CD4-positive, alpha-beta T cell (primary cell): ENCODE measurements at regions not wholly inside any gene's neighbourhood (a gene's known extent, or its start where the extent isn't known, plus 50 kb on each side); places are given as distances from the start of the nearest gene placed in this dataset.

Experiments used
- ATAC-seq: fragments of 200-7000 bp; cut with Tn5 transposase; one replicate; pipeline ENCODE4 v1.10.0; 2022; ENCODE audit warnings: mild to moderate bottlenecking; ENCODE audit not compliant: poor library complexity
- CTCF ChIA-PET: fragments of 350-600 bp; sonication (Branson Sonifier 250); formaldehyde crosslinking; loops from one replicate; lab custom pipeline; 2021; ENCODE audit warnings: antibody characterized with exemption, inconsistent platforms; lab: Charles Lee
- POLR2A ChIA-PET: fragments of 350-600 bp; sonication (Branson Sonifier 250); formaldehyde crosslinking; loops from one replicate; lab custom pipeline; 2021; ENCODE audit warnings: antibody characterized with exemption, inconsistent platforms; lab: Charles Lee
- DNase-seq, 14 experiments: peaks; one replicate each; pipeline ENCODE4 v3.0.0-alpha.2; 2013 to 2020; ENCODE audit warnings: mixed read lengths in 2 of 14
- H3K27ac ChIP-seq, 2 donors: one replicate each; pipeline versions ENCODE4 v1.5.1 to v1.7.0; 2013; ENCODE audit warnings: low read length in 2 of 2, low read depth in 1 of 2, mild to moderate bottlenecking in 1 of 2
- H3K27me3 ChIP-seq, 2 experiments: 1 replicate in 1 of 2; 2 replicates in 1 of 2; pipeline versions ENCODE4 v1.6.1 to v1.7.0; 2013; ENCODE audit warnings: low read length in 2 of 2, control low read depth in 1 of 2, mild to moderate bottlenecking in 1 of 2, moderate library complexity in 1 of 2; ENCODE audit not compliant: insufficient read depth in 2 of 2, control insufficient read depth in 1 of 2
- H3K36me3 ChIP-seq: one replicate; pipeline ENCODE4 v1.6.1; 2013; ENCODE audit warnings: low read length, control low read depth; ENCODE audit not compliant: insufficient read depth
- H3K4me1 ChIP-seq: one replicate; pipeline ENCODE4 v1.6.1; 2013; ENCODE audit warnings: low read length, control low read depth; ENCODE audit not compliant: insufficient read depth
- H3K4me3 ChIP-seq: one replicate; pipeline ENCODE4 v1.5.1; 2013; ENCODE audit warnings: mild to moderate bottlenecking, low read length, moderate library complexity
- H3K9me3 ChIP-seq, 2 experiments: 1 replicate in 1 of 2; 2 replicates in 1 of 2; pipeline versions ENCODE4 v1.6.1 to v1.7.0; 2013; ENCODE audit warnings: low read length in 2 of 2, mild to moderate bottlenecking in 2 of 2, control low read depth in 1 of 2, moderate library complexity in 1 of 2; ENCODE audit not compliant: control insufficient read depth in 1 of 2, insufficient read depth in 1 of 2
- H3K27ac Mint-ChIP-seq: one replicate; pipeline ENCODE4 v1.8.0; 2020; ENCODE audit warnings: mixed read lengths
- H3K27me3 Mint-ChIP-seq: one replicate; pipeline ENCODE4 v1.8.0; 2021; ENCODE audit warnings: mixed read lengths
- H3K36me3 Mint-ChIP-seq: one replicate; pipeline ENCODE4 v1.8.0; 2021; ENCODE audit warnings: low read depth, mixed read lengths
- H3K4me1 Mint-ChIP-seq: one replicate; pipeline ENCODE4 v1.8.0; 2021; ENCODE audit warnings: low read depth, mixed read lengths
- H3K4me3 Mint-ChIP-seq: one replicate; pipeline ENCODE4 v1.8.0; 2020; ENCODE audit warnings: mild to moderate bottlenecking, mixed read lengths
- H3K9me3 Mint-ChIP-seq: one replicate; pipeline ENCODE4 v1.8.0; 2020; ENCODE audit warnings: mixed read lengths
- intact Hi-C, 2 experiments: fragments of 100-400 bp; cut with DNase I in 1 of 2; cut with micrococcal nuclease in 1 of 2; formaldehyde crosslinking; loops; one replicate each; pipeline versions ENCODE4 v1.15.1 to v1.9.0; 2023 to 2025; cut with DNase I, micrococcal nuclease
- TF ChIP-seq, protein P1 (sequence below): fragments of 200-600 bp; IDR thresholded peaks from one replicate; pipeline ENCODE4 v1.8.0; 2022; ENCODE audit warnings: antibody characterized with exemption, mild to moderate bottlenecking

DNA sequence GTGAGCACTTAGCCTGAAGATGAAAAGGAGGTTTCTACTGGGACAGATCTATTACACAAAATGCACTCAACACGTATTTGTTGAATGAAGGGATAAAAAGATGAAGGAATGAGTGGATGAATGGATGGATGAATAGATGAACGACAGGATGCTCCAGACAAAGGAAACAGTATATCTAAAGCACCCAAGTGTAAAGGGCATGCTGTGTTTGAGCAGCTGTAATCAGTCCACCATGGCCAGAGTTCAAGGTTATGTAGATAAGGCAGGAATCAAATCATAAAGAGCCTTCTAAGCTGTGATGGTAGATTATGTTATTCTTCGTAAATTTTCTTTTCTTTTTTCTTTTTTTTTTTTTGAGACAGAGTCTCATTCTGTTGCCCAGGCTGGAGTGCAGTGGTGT is 194.4 kb upstream of the FOXN2 start:
- ChIA-PET CTCF (no interaction called here), POLR2A (no interaction called here)
- H3K27ac Mint-ChIP-seq: no peak overlapping the region
- DNase-seq: no peak
- intact Hi-C loops: no loop called here
- peaks cover 5% of the 10 kb centered on the region for H3K27me3 Mint-ChIP-seq
- Histone ChIP-seq H3K9me3 (no peaks in the 10 kb centered on the region), H3K36me3 (no peaks in the 10 kb centered on the region), H3K4me1 (no peaks in the 10 kb centered on the region), H3K4me3 (no peak overlapping the region), H3K27ac (no peak overlapping the region), H3K27me3 (no peaks in the 10 kb centered on the region)
- H3K4me3 Mint-ChIP-seq: no peak overlapping the region
- H3K4me1 Mint-ChIP-seq: no peaks in the 10 kb centered on the region
- H3K9me3 Mint-ChIP-seq: no peaks in the 10 kb centered on the region
- no peak for ATAC-seq
- H3K36me3 Mint-ChIP-seq: no peaks in the 10 kb centered on the region
- TF ChIP-seq, protein P1, sequence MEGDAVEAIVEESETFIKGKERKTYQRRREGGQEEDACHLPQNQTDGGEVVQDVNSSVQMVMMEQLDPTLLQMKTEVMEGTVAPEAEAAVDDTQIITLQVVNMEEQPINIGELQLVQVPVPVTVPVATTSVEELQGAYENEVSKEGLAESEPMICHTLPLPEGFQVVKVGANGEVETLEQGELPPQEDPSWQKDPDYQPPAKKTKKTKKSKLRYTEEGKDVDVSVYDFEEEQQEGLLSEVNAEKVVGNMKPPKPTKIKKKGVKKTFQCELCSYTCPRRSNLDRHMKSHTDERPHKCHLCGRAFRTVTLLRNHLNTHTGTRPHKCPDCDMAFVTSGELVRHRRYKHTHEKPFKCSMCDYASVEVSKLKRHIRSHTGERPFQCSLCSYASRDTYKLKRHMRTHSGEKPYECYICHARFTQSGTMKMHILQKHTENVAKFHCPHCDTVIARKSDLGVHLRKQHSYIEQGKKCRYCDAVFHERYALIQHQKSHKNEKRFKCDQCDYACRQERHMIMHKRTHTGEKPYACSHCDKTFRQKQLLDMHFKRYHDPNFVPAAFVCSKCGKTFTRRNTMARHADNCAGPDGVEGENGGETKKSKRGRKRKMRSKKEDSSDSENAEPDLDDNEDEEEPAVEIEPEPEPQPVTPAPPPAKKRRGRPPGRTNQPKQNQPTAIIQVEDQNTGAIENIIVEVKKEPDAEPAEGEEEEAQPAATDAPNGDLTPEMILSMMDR: no peak

DNA sequence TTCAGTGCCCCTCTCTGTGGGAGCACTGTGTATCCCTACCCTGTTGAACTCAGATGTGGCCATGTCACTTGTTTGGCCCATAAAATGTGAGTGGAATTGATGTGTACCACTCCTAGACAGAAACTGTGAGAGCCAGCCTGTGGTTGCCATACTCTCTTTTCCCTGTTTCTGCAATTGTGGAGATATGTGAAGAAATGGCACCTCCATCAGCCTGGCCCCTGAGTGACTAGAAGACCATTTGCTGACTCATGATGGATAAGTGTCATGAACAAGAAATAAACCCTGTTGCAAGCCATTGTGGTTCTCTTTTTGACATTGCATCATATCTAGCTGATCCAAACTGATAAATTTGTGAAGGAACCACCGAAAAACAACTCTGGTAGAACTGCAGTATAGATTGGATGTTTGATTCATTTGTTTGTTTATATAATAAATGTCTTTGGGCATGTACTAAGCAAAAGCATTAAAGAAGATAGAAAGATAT is 193.7 kb upstream of the FOXN2 start:
- CTCF ChIA-PET: no interaction called here
- Mint-ChIP-seq H3K9me3 (no peaks in the 10 kb centered on the region), H3K36me3 (no peaks in the 10 kb centered on the region), H3K4me1 (no peaks in the 10 kb centered on the region), H3K27me3 (peaks cover 5% of the 10 kb centered on the region), H3K27ac (no peak overlapping the region), H3K4me3 (no peak overlapping the region)
- intact Hi-C loops: no loop called here
- POLR2A ChIA-PET: no interaction called here
- peak in 3 of 14 experiments; percentile 19 to 60 (median 48) for DNase-seq
- no peaks in the 10 kb centered on the region for H3K4me1 ChIP-seq
- H3K36me3 ChIP-seq: no peaks in the 10 kb centered on the region
- TF ChIP-seq, protein P1: no peak
- no peak overlapping the region for H3K4me3 ChIP-seq
- H3K27ac ChIP-seq: no peak overlapping the region
- no peaks in the 10 kb centered on the region for H3K9me3 ChIP-seq
- H3K27me3 ChIP-seq: no peaks in the 10 kb centered on the region
- ATAC-seq: no peak

DNA sequence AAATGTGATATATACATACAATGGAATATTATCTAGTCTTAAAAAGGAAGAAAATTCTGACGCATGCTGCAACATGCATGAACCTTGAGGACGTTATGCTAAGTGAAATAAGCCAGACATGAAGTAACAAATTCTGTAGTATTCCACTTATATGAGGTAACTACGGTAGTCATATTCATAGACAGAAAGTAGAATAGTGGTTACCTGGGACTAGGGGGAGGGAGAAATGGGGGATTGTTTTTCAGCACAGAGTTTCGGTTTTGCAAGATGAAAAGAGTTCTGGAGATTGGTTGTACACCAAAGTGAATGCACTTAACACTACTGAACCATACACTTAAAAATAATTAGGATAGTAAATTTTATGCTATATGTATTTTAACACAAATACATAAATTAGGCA is 192.3 kb upstream of the FOXN2 start:
- Mint-ChIP-seq H3K27ac (no peak overlapping the region), H3K27me3 (peaks cover 5% of the 10 kb centered on the region), H3K36me3 (no peaks in the 10 kb centered on the region), H3K4me1 (no peaks in the 10 kb centered on the region), H3K4me3 (no peak overlapping the region), H3K9me3 (no peaks in the 10 kb centered on the region)
- H3K36me3 ChIP-seq: no peaks in the 10 kb centered on the region
- DNase-seq (no peak), ATAC-seq (no peak)
- H3K27me3 ChIP-seq: no peaks in the 10 kb centered on the region
- no peak overlapping the region for H3K4me3 ChIP-seq
- POLR2A ChIA-PET: no interaction called here
- no peaks in the 10 kb centered on the region for H3K4me1 ChIP-seq
- H3K9me3 ChIP-seq: no peaks in the 10 kb centered on the region
- intact Hi-C loops: no loop called here
- CTCF ChIA-PET: no interaction called here
- TF ChIP-seq, protein P1: no peak
- H3K27ac ChIP-seq: no peak overlapping the region
